Urinary bladder (tissue), 3 donors: ENCODE measurements at regions not wholly inside any gene's neighbourhood (a gene's known extent, or its start where the extent isn't known, plus 50 kb on each side); places are given as distances from the start of the nearest gene placed in this dataset.

Source experiments
- DNase-seq: peaks from one replicate; pipeline ENCODE4 v3.0.0-alpha.2; 2015; ENCODE audit errors: extremely low spot score
- H3K27ac ChIP-seq: one replicate; pipeline ENCODE4 v1.5.1; 2013; ENCODE audit warnings: low read depth, mild to moderate bottlenecking, moderate library complexity
- H3K36me3 ChIP-seq: one replicate; pipeline ENCODE4 v1.6.1; 2013; ENCODE audit warnings: mild to moderate bottlenecking, moderate library complexity; ENCODE audit not compliant: insufficient read depth
- H3K4me1 ChIP-seq: one replicate; pipeline ENCODE4 v1.6.1; 2013; ENCODE audit warnings: mild to moderate bottlenecking, moderate library complexity; ENCODE audit not compliant: insufficient read depth
- H3K4me3 ChIP-seq: one replicate; pipeline ENCODE4 v1.5.1; 2013; ENCODE audit warnings: low read depth, low read length
- WGBS: extraction: QIAGEN DNeasy Blood & Tissue Kit; methylation state at CpG from one replicate; pipeline ENCODE4 v1.1.7; 2013; 5-methylcytosine and 5-hydroxymethylcytosine counted together
- donor health status: healthy with polysubstance abuse.
- donor health status: healthy.

- no peak overlapping the region for H3K27ac ChIP-seq
- whole genome bisulfite sequencing, result 78% methylated on average over 8 of the region's 8 CpGs
- no peak for DNase-seq
- no peaks in the 10 kb centered on the region for H3K4me1 ChIP-seq
- no peak overlapping the region for H3K4me3 ChIP-seq
- no peaks in the 10 kb centered on the region for H3K36me3 ChIP-seq
Measured at GRCh38 chr22:44615602-44616180, 86.3 kb upstream of the PRR5 start.

GRCh38 chr22:44615146-44615545 lies 86.9 kb upstream of the PRR5 start:
- Histone ChIP-seq H3K4me3 (no peak overlapping the region), H3K4me1 (no peaks in the 10 kb centered on the region), H3K27ac (no peak overlapping the region), H3K36me3 (no peaks in the 10 kb centered on the region)
- 94% methylated on average over 16 of the region's 16 CpGs for WGBS
- no peak for DNase-seq

GRCh38 chr22:44613196-44613595 lies 88.8 kb upstream of the PRR5 start:
- H3K36me3 ChIP-seq, result no peaks in the 10 kb centered on the region
- WGBS, result 75% methylated on average over 2 of the region's 2 CpGs
- no peak overlapping the region for H3K27ac ChIP-seq
- no peak overlapping the region for H3K4me3 ChIP-seq
- no peaks in the 10 kb centered on the region for H3K4me1 ChIP-seq
- DNase-seq, result no peak

- H3K36me3 ChIP-seq, result no peaks in the 10 kb centered on the region
- 93% methylated on average over 2 of the region's 2 CpGs for WGBS
- DNase-seq, result no peak
Measured at GRCh38 chr22:44611880-44612496, 90.0 kb upstream of the PRR5 start.

GRCh38 chr22:44610071-44610470 lies 91.9 kb upstream of the PRR5 start:
- no peaks in the 10 kb centered on the region for H3K36me3 ChIP-seq
- no peak overlapping the region for H3K27ac ChIP-seq
- 87% methylated on average over 8 of the region's 8 CpGs for WGBS
- no peaks in the 10 kb centered on the region for H3K4me1 ChIP-seq
- H3K4me3 ChIP-seq, result no peak overlapping the region
- DNase-seq, result no peak

More at GRCh38 chr22:44611880-44612496, 90.0 kb upstream of the PRR5 start:
- H3K4me1 ChIP-seq, result no peaks in the 10 kb centered on the region
- no peak overlapping the region for H3K4me3 ChIP-seq
- H3K27ac ChIP-seq, result no peak overlapping the region

- H3K27ac ChIP-seq, result no peak overlapping the region
- H3K4me1 ChIP-seq, result no peaks in the 10 kb centered on the region
- DNase-seq, result no peak
- 73% methylated on average over 12 of the region's 12 CpGs for WGBS
- no peak overlapping the region for H3K4me3 ChIP-seq
- H3K36me3 ChIP-seq, result no peaks in the 10 kb centered on the region
Measured at GRCh38 chr22:44609400-44609988, 92.5 kb upstream of the PRR5 start.

- WGBS, result 48% methylated on average over 13 of the region's 13 CpGs
- no peak overlapping the region for H3K27ac ChIP-seq
- peak; percentile 31 for DNase-seq
- H3K4me3 ChIP-seq, result no peak overlapping the region
- H3K36me3 ChIP-seq, result no peaks in the 10 kb centered on the region
- no peaks in the 10 kb centered on the region for H3K4me1 ChIP-seq
Measured at GRCh38 chr22:44608597-44609399, 93.2 kb upstream of the PRR5 start.

- H3K4me1 ChIP-seq, result no peaks in the 10 kb centered on the region
- DNase-seq, result no peak
- H3K27ac ChIP-seq, result no peak overlapping the region
- WGBS, result 84% methylated on average over 12 of the region's 12 CpGs
- H3K4me3 ChIP-seq, result no peak overlapping the region
- H3K36me3 ChIP-seq, result no peaks in the 10 kb centered on the region
Measured at GRCh38 chr22:44606126-44606525, 95.9 kb upstream of the PRR5 start.

GRCh38 chr22:44605486-44605885 lies 96.5 kb upstream of the PRR5 start:
- Histone ChIP-seq H3K36me3 (no peaks in the 10 kb centered on the region), H3K27ac (no peak overlapping the region), H3K4me1 (no peaks in the 10 kb centered on the region), H3K4me3 (no peak overlapping the region)
- 81% methylated on average over 9 of the region's 9 CpGs for WGBS
- DNase-seq, result no peak

GRCh38 chr22:44604991-44605390 lies 97.0 kb upstream of the PRR5 start:
- WGBS, result 83% methylated on average over 6 of the region's 6 CpGs
- no peak overlapping the region for H3K4me3 ChIP-seq
- no peaks in the 10 kb centered on the region for H3K4me1 ChIP-seq
- no peak for DNase-seq
- no peaks in the 10 kb centered on the region for H3K36me3 ChIP-seq
- no peak overlapping the region for H3K27ac ChIP-seq

GRCh38 chr22:44604455-44604854 lies 97.5 kb upstream of the PRR5 start:
- no peak overlapping the region for H3K4me3 ChIP-seq
- WGBS, result 87% methylated on average over 4 of the region's 4 CpGs
- no peak for DNase-seq
- H3K27ac ChIP-seq, result no peak overlapping the region
- no peaks in the 10 kb centered on the region for H3K36me3 ChIP-seq
- no peaks in the 10 kb centered on the region for H3K4me1 ChIP-seq

- H3K4me1 ChIP-seq, result no peaks in the 10 kb centered on the region
- H3K4me3 ChIP-seq, result no peak overlapping the region
- WGBS, result 84% methylated on average over 11 of the region's 11 CpGs
- H3K36me3 ChIP-seq, result no peaks in the 10 kb centered on the region
- H3K27ac ChIP-seq, result no peak overlapping the region
- no peak for DNase-seq
Measured at GRCh38 chr22:44603767-44604166, 98.2 kb upstream of the PRR5 start.

GRCh38 chr22:44601725-44602124 lies 100.3 kb upstream of the PRR5 start:
- H3K4me1 ChIP-seq, result no peaks in the 10 kb centered on the region
- no peak overlapping the region for H3K4me3 ChIP-seq
- no peak overlapping the region for H3K27ac ChIP-seq
- DNase-seq, result no peak
- no peaks in the 10 kb centered on the region for H3K36me3 ChIP-seq
- 91% methylated on average over 5 of the region's 5 CpGs for WGBS

GRCh38 chr22:44601189-44601588 lies 100.8 kb upstream of the PRR5 start:
- Histone ChIP-seq H3K4me3 (no peak overlapping the region), H3K4me1 (no peaks in the 10 kb centered on the region), H3K36me3 (no peaks in the 10 kb centered on the region), H3K27ac (no peak overlapping the region)
- no peak for DNase-seq
- WGBS, result 78% methylated on average over 7 of the region's 7 CpGs
